GDM1 (cell line): ENCODE measurements at regions not wholly inside any gene's neighbourhood (a gene's known extent, or its start where the extent isn't known, plus 50 kb on each side); places are given as distances from the start of the nearest gene placed in this dataset.
A peak's percentile ranks its signal among the peaks of the same experiment; 100 is the strongest.

Experiments used
- DNase-seq: peaks from one replicate; lab custom pipeline; 2025; lab: John Stamatoyannopoulos, UW

DNA sequence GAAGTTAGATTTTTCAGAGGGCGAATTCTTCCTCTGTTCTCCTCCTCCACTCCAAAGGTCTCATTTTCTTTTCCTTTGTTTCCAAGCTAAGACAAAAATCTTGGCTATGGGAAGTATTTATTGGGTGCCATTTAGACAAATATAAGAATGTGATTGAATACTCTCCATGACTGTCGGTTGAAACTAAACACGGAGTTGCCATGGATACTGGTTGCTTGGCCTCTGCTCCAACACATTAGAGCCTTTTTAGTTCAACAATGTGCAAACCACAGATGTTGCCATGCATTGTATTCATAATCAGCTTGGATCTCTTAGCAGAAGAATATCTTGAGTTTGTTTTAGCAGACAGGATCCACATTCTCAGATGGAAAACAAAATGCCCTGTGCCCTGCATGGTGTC, 366.5 kb upstream of the LCORL start:
- no peak for DNase-seq

GRCh38 chr4:18381186-18381585, 359.6 kb upstream of the LCORL start:
- DNase-seq, result no peak

DNA sequence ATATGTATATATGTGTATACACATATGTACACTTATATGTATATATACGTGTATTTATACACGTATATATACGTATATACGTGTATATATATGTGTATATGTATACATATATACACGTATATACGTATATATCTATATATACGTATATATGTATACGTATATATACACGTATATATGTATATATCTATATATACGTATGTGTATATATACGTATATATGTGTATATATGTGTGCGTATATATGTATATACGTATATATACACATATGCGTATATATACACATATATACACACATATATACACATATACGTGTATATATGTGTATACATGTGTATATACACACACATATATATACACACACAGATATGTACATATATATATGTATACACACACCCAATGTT, 348.0 kb upstream of the LCORL start:
- DNase-seq, result no peak

DNA sequence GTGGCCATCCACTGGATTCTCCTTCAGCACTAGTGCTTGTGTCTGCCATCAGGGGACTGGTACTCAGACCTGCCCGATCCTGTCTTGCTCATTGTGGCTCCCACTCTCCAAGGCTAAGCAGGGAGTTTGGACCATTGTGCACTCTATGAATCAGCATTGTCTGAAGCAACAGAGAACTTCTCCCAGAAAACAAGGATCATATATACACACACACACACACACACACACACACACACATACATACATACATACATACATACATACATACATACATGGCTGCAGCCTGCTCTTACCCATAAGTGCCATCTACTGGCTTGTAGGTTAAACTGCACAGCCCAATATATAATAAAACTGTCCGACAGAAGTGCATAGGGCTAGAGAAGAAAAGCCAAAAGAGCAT, 345.3 kb upstream of the LCORL start:
- peak; percentile 22 for DNase-seq

DNA sequence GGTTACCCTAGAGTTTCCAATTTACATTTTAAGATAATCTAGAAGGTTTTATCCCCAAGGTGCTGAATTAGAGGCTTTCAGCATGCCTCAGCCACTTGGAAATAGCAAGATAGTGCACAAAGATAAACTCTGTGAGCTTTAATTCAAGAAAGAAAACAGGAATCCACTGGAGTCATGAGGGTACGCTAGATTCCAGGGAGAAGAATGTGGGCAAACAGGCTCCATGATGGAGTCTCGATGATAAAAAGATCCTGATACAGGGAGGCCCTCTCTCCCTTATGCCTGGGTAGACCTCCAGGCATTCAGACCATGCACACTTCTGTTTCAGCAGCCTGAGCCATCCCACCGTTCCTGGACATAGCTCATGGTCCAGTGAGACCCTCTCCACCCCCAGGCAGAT, 344.6 kb upstream of the LCORL start:
- DNase-seq, result no peak

- no peak for DNase-seq
These were observed 322.0 kb upstream of the LCORL start for GRCh38 chr4:18343581-18343980.

- DNase-seq, result no peak
These were observed 321.3 kb upstream of the LCORL start for GRCh38 chr4:18342847-18343246.

DNA sequence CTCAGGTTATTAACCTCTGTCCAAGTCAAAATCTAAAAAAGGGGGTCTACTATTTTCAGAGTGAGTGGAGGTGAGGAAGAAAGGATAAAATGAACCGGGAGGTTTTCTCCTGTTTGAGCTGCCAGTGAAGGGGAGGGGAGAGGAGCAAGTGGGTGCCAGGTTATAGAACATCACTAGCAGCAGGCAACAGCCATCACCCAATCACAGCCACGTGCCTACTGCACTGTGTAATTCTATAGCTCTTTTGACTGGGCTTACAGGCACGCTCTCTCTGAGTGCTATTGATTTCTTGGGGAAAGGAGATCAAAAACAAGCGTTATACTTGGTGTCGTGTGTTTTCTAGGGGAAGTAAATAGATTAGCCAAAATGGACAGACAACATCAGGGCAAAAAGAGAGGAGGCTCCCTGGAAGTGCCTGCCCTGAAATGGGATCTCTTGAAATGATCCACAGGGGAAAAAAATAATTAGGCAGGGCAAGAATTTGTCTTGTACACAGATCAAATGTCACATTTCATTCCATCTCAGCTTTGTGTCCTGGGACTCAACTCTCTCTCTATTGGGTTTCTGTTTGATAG, 300.5 kb upstream of the LCORL start:
- DNase-seq, result no peak

GRCh38 chr4:18319431-18319830, 297.9 kb upstream of the LCORL start:
- no peak for DNase-seq

DNA sequence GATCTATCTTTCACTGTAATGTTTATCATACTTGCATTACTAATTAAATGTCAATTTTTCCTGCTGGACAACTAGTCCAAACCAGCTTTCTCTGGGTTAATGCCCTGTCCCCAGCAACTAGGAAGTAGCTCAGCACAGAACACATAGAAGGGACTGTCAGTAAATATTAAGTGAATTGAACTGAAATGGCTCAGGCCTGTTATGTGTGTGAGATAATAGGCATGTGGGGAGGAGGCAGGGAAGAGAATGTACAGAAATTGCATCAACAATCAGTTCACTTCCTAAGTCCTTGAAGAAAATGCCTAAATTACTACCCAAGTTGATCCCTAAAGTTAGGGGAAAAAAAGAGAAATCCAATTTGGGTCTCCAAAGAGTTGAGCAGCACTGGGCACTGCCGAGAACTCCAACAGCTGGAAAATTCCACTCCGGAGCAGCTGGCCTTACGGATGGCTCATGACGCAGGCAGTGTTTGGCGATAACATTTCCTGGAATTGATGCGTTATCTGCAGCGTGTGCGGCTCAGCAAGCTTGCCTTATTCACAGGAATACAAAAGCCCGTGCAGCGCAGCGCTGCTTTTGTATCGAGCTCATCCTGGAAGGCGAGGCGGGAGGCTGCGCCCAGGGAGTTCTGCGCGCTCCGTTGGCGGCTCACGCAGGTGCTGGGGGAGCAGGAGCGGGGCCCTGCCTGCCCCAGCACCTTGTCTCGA, 297.3 kb upstream of the LCORL start:
- no peak for DNase-seq

- no peak for DNase-seq
These were observed 293.2 kb upstream of the LCORL start for GRCh38 chr4:18314731-18315130.

GRCh38 chr4:18297684-18298083, 276.1 kb upstream of the LCORL start:
- DNase-seq, result no peak

GRCh38 chr4:18296411-18296810, 274.9 kb upstream of the LCORL start:
- no peak for DNase-seq

DNA sequence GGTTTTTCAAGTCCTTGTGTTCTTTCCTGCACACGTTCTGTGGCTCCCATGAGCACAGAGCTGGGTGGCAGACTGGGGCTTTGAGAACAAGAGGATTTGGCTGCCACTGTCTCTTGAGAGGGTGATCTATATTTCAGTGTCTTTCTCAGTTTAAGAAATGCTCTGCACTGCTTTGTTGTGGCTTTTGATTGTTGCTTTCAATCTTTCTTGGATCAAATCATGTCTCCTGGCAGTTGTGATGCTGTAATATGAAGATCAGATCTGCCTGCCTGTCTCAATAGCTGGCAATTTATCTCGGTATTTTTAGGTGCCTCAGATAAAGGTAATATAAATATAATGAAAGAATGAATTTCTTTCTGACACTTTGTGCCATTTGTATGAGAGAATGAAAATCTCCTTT, 273.3 kb upstream of the LCORL start:
- DNase-seq, result no peak

- no peak for DNase-seq
These were observed 272.5 kb upstream of the LCORL start for GRCh38 chr4:18294021-18294420.

- DNase-seq, result no peak
These were observed 270.9 kb upstream of the LCORL start for GRCh38 chr4:18292411-18292810.

DNA sequence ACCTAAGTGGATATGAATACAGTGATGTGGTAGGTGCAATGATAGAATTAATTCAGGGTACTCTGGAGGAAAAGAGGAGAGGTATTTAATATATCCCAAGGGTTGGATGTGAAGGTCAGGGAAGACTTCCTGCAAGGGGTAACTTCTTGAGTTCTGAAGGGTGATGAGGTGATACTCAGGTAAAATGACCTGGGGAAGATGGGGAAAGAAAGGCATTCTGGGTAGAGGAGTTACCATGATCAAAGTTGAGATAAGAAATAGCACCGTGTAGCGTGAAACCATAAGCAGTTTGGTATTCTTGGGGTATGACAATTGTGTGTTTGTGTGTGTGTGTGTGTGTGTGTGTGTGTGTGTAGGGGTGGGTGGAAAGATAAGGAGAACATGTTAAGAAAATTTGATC, 270.4 kb upstream of the LCORL start:
- DNase-seq, result no peak

DNA sequence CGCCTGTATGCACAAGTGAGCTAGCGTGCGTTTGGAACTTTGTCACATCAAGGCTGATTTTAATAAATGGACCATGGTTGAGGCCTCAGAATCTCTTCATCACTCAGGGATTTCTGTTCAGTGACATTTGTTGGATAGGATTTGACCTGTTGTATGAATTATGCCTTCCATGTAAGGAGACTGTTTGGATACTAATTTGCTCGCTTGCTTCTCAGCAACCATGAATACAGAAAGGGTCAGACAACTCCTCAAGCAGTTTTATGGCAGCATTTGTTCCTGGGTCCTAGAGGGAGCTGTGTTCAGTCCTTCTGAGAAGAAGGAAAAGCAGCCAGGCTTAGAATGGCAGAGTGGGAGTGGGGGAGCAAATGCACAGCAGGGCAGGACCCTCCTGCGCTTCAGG, 269.7 kb upstream of the LCORL start:
- no peak for DNase-seq

- no peak for DNase-seq
These were observed 263.8 kb upstream of the LCORL start for GRCh38 chr4:18285357-18285756.

DNA sequence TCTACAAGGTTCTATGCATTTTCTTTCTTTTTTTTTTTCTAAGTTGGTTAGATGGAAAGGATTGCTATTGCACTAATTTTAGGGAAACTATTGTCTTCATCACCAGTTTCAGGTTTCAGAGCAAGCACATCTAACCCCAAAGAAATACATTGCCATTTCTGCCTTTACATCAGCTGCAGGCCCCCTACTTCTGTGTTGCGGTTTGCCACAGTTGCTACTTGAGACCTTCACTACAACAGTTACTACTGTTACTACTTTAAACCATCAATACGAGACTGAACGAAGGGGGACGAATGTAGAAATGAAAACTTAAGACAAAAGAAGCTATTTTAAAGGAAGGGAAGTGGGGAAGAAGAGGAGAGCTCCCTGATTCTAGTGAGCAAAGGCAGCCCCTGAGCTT, 256.7 kb upstream of the LCORL start:
- no peak for DNase-seq

- no peak for DNase-seq
These were observed 241.3 kb upstream of the LCORL start for GRCh38 chr4:18262832-18263231.

- no peak for DNase-seq
These were observed 230.5 kb upstream of the LCORL start for GRCh38 chr4:18252052-18252451.

DNA sequence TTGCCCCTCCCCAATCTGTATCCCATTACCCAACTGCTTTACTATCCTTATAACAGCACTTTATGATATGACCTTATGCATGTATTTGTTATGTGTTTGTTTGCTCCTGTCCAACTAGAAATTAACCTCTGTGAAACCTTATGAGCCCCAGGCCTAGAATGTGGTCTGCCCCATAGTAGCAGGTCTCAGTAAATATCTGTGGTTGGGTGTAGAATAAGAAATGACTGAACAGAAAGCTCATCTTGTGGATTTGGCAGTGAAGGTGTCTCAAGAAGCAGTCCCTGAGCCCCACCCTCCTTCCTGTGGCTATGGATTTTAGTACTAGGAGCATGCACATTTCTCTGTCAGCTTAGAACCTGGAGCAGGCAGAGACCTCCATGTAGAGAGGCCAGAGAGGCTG, 229.0 kb upstream of the LCORL start:
- no peak for DNase-seq

- DNase-seq, result no peak
These were observed 227.1 kb upstream of the LCORL start for GRCh38 chr4:18248611-18249010.
